Activated CD4-positive, alpha-beta T cell treated with anti-CD3 and anti-CD28 coated beads, Interleukin-10, Interleukin-2, amounts not matched to agents 100 ng/mL and 50 ng/mL, durations not matched to agents 16 hours and 8 hours (primary cell): ENCODE measurements at regions not wholly inside any gene's neighbourhood (a gene's known extent, or its start where the extent isn't known, plus 50 kb on each side); places are given as distances from the start of the nearest gene placed in this dataset.

ENCODE experiments used
- DNase-seq: peaks from one replicate; pipeline ENCODE4 v3.0.0-alpha.2; 2020

- no peak for DNase-seq
These were observed 223.6 kb downstream of the CETN3 start for GRCh38 chr5:90185897-90186468.

DNA sequence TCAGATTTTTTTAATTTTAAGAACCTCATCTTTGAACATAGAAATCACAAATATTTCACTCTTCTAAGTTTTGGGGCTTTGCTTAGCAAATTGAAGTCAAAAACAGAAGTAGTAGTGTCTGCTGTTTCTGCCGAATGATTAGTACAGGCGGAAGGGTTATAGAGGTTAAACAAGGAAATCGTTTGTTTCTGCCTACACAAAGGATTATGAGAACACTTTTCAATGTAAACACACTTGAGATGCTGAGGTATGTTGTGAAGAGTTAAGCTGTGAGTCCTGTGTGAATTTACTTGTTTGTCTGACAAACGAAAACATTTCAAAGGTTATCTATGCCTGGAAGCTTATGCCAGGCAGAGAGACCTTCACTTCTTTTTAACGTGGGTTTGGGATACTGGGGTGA, 224.8 kb downstream of the CETN3 start:
- DNase-seq: no peak

DNA sequence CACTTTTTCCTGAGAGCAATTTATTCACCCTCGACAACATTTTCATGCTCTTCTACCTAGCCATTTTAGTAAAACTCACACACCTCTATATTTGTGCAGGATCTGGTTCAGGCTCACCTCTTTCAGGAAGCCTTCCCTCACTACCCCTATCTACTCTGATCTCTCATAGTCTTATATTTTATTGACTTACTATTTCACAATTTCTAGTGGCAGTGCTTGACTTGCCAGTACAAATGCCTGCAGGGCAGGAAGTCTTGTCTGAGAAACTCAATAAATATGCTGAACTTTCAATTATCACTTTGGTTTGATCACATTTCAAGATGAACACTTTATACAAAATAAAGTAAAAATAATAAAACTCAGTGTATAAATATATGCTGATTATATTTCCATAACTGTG, 226.8 kb downstream of the CETN3 start:
- no peak for DNase-seq

DNA sequence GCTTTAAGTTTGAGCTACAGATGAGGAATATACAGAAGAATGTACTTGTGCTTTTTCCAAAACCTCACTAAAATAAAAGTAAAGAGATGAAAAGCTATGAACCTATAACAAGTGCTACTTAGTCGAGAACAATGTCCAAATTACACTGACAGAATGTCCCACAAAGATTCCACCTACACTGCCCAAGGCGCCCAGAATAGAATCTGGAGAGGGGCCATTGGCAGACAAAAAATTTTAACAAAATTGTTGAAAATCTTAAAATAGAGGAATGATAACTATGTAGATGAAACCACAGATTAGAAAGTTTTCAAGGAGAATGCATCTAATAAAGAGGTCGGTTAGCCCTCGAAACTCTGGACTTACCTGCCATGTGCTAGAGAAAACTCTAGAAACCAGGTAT, 235.3 kb downstream of the CETN3 start:
- DNase-seq: no peak

DNA sequence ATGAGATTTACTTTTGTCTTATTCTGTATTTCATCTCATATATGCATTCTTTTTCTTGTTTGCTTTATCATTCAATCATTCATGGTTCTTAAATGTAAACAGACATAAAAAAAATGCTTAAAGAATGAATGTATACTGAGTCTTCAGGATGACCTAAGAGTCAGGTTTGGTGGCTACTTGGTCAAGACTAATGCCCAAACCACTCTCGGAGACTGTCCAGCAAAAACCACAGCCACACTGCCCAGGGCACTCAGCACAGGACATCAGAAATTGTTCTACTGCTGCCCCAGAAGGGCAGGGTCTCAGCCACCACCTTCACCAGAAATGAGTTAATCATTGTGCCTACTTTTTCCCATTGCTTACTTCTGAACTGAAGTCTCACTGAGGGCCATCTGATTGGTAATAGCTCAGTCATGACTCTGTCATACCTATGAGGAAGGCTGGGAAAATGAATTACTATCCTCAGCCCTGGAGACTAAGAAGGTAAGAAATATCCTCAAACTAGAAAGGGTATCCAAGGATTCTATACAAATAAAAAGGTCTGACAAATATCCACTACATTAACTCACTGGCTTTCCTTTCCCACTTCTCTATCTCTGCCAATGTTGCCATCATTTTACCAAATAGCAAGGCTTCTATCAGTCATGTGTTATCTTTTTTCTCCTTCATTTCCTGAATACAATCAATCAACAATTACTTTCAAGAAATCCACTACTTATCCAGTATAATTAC, 236.1 kb downstream of the CETN3 start:
- DNase-seq: no peak

- DNase-seq: no peak
These were observed 238.1 kb downstream of the CETN3 start for GRCh38 chr5:90171466-90171865.

DNA sequence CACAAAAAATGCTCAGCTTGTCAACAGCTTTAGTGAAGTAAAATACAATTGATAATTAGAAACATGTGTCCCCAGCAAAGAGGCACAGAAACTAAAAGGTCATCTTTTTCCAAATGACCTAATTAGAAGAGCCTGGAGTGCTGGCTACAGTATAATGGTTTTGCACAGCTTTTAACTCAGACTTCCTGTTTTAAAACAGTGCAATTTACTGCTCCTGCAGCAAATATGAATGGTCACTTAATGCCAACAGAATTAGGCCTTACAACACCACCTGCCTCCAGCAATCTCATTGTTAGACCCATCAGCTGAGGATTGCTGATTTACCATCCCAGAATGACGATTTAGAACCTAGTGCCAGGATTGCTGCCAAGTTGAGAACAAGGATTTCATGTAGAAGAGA, 239.3 kb downstream of the CETN3 start:
- no peak for DNase-seq

DNA sequence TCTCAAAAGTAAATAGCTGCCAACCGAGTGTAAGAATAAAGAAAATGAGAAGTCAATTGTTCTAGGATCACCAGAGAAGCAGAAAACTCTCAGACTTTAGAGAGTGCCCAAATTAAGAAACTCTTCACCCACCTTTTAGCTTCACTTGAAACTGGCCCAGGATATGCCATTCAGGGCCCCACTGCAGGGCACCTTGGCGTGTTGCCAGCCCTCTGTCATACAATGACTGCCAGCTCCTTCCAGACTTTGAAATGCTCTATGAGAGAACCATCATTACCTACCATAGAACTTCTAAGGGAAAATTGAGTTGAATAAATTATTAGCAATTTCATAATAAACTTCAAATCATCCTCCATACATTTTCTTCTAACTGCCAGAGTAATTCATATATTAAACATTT, 240.5 kb downstream of the CETN3 start:
- DNase-seq: no peak

DNA sequence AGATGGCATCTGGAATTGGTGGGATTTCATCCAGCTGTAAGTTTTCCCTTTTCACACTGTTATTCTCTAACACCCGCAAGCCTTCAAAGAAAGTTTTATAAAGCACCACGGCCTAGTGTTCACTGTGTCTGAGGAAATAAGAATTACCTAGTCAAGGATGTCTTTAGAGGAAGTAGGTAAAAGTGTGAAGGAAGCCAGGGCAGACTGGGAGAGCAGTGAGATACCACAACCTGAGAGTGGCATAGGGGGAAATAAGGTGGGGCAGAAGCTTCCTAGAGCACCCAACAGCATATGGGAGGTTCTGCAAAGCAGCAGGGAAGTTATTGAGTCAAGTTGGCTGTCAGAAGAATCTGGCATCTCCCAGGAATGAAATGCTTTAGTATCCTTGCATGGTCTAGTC, 241.2 kb downstream of the CETN3 start:
- DNase-seq: no peak

DNA sequence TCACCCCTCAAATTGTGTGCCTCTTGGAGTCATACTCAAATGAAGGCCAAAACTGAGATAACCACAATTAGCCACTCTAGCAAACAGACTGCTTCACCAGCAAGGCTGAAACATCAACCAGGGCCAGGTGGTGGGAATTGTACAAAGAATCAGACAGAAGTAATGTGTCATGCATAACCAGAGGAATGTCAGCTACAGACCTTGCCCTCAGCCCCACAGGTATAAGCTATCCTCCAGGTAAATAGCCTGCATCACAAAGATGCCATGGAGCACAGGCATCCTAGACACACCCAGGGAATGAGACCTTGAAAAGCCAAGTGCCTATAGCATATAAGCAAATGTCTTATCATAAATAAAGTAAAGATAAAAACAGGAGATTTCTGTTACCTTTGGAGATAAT, 242.7 kb downstream of the CETN3 start:
- DNase-seq: no peak

DNA sequence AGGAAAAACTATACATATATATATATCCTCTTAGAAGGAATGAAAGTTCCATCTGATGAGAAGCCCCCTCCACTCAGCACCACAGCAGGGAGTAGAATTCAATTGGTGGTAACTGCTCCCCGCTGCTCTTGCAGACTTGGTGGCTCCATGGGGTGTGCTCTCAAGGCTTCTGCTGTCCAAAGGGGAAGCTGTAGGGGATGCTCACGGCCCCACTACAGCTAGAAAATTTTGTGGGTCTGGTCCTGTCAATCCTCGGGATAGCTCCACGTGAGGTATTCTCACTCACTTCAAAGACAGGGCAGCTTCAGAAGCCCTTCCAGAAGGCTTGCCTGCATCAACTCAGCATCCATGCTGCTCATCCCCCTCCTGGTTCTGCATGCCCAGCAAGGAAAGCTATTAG, 247.2 kb downstream of the CETN3 start:
- no peak for DNase-seq

GRCh38 chr5:90161414-90161813, 248.1 kb downstream of the CETN3 start:
- no peak for DNase-seq

DNA sequence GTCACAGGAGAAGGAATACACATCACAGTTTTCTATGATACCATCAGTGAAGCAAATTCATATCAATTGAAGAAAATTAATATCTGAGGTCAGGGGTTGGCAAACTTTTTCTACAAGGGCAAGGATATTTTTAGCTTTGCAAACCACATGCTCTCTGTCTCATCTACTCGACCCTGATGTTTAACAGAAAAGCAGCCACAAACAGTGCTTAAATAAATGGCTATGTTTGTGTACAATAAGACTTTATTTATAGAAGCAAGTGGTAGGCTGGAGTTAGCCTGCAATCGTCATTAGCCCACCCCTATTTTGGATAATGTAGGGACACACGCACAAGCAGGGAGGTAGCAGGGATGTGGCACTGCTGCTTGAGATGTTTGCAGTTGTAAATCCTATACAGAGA, 251.4 kb downstream of the CETN3 start:
- DNase-seq: no peak

GRCh38 chr5:90153031-90153430, 256.5 kb downstream of the CETN3 start:
- no peak for DNase-seq

DNA sequence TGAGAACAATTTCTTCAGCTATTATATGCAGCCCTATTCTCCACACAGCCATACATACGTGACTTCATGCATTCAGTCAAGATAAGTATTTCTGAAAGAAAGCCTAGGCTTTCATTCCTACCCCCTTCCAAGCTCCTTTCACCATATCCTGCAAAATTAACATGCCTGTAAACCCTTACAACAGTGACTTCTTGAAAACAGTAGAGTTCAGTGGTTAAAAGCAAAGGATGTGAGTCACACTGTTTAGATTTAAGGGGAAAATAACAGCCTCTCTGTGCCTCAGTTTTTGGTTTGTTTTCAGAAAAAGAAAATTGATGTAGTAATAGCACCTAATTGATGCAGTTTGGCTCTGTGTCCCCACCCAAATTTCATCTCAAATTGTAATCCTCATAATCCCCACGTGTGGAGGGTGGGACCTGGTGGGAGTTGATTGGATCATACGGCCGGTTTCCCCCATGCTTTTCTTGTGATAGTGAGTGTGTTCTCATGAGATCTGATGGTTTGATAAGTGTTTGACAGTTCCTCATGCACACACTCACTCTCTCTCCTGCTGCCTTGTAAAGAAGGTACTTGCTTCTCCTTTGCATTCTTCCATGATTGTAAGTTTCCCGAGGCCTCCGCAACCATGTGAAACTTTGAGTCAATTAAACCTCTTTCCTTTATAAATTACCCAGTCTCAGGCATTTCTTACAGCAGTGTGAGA, 264.8 kb downstream of the CETN3 start:
- DNase-seq: no peak

DNA sequence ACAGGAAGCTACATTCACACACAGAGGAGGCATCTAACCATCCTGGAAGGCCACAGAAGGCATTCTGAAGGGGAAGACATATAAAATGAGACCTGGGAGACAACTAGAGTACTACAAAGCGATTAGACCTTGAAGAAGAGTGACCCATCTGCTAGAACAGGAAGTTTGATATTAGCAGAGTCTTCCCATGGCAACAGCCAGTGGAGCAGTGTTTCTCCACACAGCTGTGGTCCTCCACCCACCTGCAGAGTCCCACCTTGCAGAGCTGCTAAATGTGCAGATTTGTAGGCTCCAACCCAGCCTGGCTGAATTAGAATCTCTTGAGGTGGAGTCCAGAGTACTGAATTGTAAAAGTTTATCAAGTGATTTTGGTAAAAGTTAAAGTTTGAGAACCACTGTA, 267.0 kb downstream of the CETN3 start:
- DNase-seq: no peak

GRCh38 chr5:90141984-90142383, 267.6 kb downstream of the CETN3 start:
- no peak for DNase-seq

- DNase-seq: no peak
These were observed 272.5 kb downstream of the CETN3 start for GRCh38 chr5:90136952-90137528.

DNA sequence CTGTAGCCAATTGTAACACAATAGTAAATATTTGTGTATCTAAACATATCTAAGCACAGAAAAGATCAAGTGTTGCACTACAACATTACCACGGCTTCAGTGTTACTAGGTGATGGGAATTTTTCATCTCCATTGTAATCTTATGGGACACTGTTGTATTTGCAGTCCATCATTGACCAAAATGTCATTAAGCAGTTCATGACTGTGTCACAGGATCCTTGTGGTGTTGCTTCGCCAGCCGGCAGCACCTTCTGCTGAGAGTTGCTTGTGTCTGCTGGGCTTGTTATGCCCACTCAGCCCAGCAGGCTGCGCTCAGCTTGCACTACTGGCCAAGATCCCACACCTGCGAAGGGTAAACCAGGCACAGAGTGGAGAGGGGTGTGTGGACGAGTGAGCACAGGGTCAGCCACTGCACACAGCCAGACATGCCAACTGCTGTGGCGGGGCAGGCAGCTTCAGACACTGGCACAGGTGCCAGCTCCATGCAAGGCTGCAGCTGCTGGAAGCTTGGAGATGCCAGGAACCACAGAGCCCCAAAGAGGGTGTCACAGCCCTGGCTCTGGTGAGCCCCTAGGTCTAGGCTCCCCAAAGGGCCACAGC, 273.7 kb downstream of the CETN3 start:
- no peak for DNase-seq

- no peak for DNase-seq
These were observed 274.7 kb downstream of the CETN3 start for GRCh38 chr5:90134892-90135291.

DNA sequence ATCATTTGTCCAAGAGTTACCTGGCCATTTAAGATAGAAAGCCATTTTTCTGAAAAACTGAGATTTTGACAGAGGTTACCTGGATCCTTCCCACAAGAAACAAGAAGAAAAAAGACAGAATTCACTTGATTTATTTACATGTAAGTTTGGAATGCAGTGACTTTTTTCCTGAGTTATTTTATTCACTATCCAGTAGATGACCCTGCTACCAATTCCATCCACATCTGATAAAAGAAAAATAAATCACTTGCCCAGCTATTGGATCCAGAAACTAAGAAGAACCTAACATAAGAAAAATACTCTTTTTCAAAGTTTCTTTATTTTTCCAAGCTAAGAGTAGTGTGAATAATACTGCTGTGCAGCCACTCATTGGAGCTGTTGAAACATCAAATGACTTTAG, 275.2 kb downstream of the CETN3 start:
- no peak for DNase-seq

DNA sequence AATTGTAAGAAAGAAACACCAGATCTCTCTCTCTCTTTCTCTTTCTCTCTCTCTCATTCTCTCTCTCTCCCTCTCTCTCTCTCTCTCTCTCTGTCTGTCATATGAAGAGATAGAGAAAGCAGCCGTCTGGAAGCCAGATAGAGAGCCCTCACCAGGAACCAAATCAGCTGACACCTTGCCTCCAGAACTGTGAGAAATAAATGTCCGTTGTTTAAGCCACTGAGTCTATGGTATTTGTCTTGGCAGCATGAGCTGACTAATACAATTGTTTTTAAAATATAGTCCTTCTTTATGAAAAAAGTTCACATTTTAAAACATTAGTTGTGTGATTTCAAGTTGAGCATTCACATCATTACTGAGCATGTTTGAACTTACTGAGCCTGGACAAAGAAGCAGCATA, 275.6 kb downstream of the CETN3 start:
- DNase-seq: no peak

DNA sequence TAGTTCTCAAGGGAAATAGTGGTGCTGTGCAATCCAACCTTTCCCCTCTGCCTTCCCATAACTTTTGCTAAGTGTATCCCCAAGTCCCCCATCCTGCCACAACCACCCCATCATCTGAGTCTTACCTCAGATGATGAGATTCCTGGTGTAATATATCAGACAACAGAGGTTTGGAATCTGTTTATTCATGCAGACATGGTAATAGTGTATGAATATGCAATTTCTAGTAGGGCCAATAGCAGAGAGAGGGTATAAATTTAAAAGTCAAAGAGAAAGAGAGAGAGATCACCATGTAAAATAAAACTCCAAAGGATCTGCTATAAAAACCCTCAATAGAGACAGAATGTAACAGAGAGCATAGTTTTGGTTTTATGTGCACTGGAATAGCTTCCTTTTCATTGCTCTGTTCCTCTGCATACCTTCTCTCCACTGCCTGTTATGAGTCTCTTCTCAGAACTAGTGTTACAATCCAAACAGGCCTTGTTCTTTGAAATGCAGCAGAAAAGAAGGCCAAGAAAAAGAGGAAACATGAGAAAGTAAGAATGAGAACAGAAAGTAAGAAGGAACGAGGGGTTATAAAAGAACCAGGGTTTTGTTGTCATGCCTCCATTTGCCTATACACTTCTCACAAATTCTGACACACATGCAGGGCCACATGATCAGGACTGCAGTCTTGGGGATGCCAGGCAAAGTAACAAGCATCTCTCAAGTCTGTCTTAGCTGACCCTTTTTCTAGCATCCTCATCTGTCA, 278.0 kb downstream of the CETN3 start:
- no peak for DNase-seq
